Esophagus muscularis mucosa (tissue), 3 donors: ENCODE measurements at regions not wholly inside any gene's neighbourhood (a gene's known extent, or its start where the extent isn't known, plus 50 kb on each side); places are given as distances from the start of the nearest gene placed in this dataset.

ENCODE experiments used
- POLR2A ChIP-seq: fragments of 450-650 bp; IDR thresholded peaks from one replicate; pipeline ENCODE4 v1.6.1; 2017; ENCODE audit warnings: antibody characterized with exemption, moderate library complexity, mild to moderate bottlenecking, low read depth
- POLR2AphosphoS5 ChIP-seq, 2 donors: sonication (generic); formaldehyde crosslinking; IDR thresholded peaks; one replicate each; pipeline ENCODE4 v1.6.1; 2017; ENCODE audit warnings: antibody characterized with exemption in 2 of 2
- TF ChIP-seq, protein P1 (sequence below), 3 experiments: fragments of 200-600 bp in 2 of 3; fragments of 450-650 bp in 1 of 3; sonication (generic) in 2 of 3; IDR thresholded peaks; one replicate each; pipeline ENCODE4 v1.5.1; 2017 to 2019; ENCODE audit warnings: antibody characterized with exemption in 3 of 3, mild to moderate bottlenecking in 2 of 3, moderate library complexity in 1 of 3

DNA sequence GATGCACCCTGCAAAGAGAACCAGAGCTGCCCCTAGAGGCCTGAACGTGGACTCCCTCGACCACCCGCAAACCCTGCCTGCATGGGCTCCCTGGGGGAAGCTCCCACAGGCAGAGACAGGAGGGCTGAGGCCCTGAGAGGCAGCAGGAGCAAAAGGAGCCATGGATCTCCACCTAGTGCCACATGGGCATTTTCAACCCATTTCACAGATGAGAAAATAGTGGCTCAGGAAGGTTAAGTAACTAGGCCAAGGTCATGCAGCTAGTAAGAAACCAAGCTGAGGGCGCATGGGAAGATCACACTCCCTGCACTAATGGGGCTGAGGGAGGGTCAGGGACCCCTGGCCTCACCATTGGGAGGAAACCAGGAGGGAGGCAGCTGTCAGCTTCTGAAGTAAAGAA is 271.7 kb upstream of the RAB6C start:
- TF ChIP-seq POLR2AphosphoS5 (IDR thresholded peaks at IDR 0.05): no peak
- TF ChIP-seq, protein P1, sequence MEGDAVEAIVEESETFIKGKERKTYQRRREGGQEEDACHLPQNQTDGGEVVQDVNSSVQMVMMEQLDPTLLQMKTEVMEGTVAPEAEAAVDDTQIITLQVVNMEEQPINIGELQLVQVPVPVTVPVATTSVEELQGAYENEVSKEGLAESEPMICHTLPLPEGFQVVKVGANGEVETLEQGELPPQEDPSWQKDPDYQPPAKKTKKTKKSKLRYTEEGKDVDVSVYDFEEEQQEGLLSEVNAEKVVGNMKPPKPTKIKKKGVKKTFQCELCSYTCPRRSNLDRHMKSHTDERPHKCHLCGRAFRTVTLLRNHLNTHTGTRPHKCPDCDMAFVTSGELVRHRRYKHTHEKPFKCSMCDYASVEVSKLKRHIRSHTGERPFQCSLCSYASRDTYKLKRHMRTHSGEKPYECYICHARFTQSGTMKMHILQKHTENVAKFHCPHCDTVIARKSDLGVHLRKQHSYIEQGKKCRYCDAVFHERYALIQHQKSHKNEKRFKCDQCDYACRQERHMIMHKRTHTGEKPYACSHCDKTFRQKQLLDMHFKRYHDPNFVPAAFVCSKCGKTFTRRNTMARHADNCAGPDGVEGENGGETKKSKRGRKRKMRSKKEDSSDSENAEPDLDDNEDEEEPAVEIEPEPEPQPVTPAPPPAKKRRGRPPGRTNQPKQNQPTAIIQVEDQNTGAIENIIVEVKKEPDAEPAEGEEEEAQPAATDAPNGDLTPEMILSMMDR (IDR thresholded peaks at IDR 0.05): no peak
- no peak for TF ChIP-seq POLR2A
